Loucy (cell line): ENCODE measurements at regions not wholly inside any gene's neighbourhood (a gene's known extent, or its start where the extent isn't known, plus 50 kb on each side); places are given as distances from the start of the nearest gene placed in this dataset.

Source experiments
- EZH2phosphoT487 ChIP-seq: fragments of 200-600 bp; IDR thresholded peaks from 2 replicates; pipeline ENCODE4 v1.6.1; 2018; ENCODE audit warnings: antibody characterized with exemption, mild to moderate bottlenecking, moderate library complexity, borderline replicate concordance
- TF ChIP-seq, protein P1 (sequence below): fragments of 200-600 bp; sonication (generic); conservative IDR thresholded peaks from 2 replicates; pipeline ENCODE4 v1.5.1; 2014; ENCODE audit warnings: mild to moderate bottlenecking, antibody characterized with exemption, low read length

DNA sequence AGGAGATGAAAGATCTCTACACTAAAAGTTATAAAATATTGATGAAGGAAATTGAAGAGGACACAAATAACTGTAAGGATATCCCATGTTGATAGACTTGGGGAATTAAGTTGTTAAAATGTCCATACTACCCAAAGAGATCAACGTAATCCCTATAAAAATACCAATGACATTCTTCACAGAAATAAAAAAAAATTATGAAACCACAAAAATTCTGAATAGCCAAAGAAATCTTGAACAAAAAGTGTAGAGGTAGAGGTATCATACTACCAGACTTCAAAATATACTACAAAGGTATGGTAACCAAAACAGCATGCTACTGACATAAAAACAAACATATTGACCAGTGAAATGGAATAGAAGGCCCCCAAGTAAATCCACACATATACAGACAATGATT is 71.5 kb upstream of the ELL2 start:
- TF ChIP-seq, protein P1, sequence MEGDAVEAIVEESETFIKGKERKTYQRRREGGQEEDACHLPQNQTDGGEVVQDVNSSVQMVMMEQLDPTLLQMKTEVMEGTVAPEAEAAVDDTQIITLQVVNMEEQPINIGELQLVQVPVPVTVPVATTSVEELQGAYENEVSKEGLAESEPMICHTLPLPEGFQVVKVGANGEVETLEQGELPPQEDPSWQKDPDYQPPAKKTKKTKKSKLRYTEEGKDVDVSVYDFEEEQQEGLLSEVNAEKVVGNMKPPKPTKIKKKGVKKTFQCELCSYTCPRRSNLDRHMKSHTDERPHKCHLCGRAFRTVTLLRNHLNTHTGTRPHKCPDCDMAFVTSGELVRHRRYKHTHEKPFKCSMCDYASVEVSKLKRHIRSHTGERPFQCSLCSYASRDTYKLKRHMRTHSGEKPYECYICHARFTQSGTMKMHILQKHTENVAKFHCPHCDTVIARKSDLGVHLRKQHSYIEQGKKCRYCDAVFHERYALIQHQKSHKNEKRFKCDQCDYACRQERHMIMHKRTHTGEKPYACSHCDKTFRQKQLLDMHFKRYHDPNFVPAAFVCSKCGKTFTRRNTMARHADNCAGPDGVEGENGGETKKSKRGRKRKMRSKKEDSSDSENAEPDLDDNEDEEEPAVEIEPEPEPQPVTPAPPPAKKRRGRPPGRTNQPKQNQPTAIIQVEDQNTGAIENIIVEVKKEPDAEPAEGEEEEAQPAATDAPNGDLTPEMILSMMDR: no peak
- TF ChIP-seq EZH2phosphoT487: no peak
